OCI-LY1 (cell line): ENCODE measurements at regions not wholly inside any gene's neighbourhood (a gene's known extent, or its start where the extent isn't known, plus 50 kb on each side); places are given as distances from the start of the nearest gene placed in this dataset.

Source experiments
- H2AFZ ChIP-seq: fragments of 200-600 bp; sonication (generic), shearing (Covaris generic); 2 replicates; pipeline ENCODE4 v1.6.0; 2014; ENCODE audit warnings: antibody characterized with exemption, mild to moderate bottlenecking, low read length
- H3F3A ChIP-seq: fragments of 200-600 bp; sonication (generic), shearing (Covaris generic); 2 replicates; pipeline ENCODE4 v1.6.0; 2014; ENCODE audit warnings: mild to moderate bottlenecking, antibody characterized with exemption, low read length, moderate library complexity; ENCODE audit not compliant: insufficient read depth
- H3K27ac ChIP-seq: fragments of 200-600 bp; sonication (generic); 2 replicates; pipeline ENCODE4 v1.5.1; 2014; ENCODE audit warnings: low read length, mixed run types, mild to moderate bottlenecking, low read depth; ENCODE audit not compliant: poor library complexity, severe bottlenecking
- H3K27me3 ChIP-seq: fragments of 200-600 bp; sonication (generic); 2 replicates; pipeline ENCODE4 v1.6.0; 2014; ENCODE audit warnings: antibody characterized with exemption, mild to moderate bottlenecking, low read length, moderate library complexity; ENCODE audit not compliant: insufficient read depth
- H3K36me3 ChIP-seq: fragments of 200-600 bp; sonication (generic); 2 replicates; pipeline ENCODE4 v1.6.1; 2014; ENCODE audit warnings: mild to moderate bottlenecking, antibody characterized with exemption, low read length, moderate library complexity, mixed read lengths; ENCODE audit not compliant: insufficient read depth
- H3K4me1 ChIP-seq: fragments of 200-600 bp; sonication (generic); 2 replicates; pipeline ENCODE4 v1.5.1; 2014; ENCODE audit warnings: mild to moderate bottlenecking, low read length, moderate library complexity; ENCODE audit not compliant: insufficient read depth, severe bottlenecking
- H3K4me2 ChIP-seq: fragments of 200-600 bp; sonication (generic), shearing (Covaris generic); 2 replicates; pipeline ENCODE4 v1.6.1; 2014; ENCODE audit warnings: low read length
- H3K4me3 ChIP-seq: fragments of 200-600 bp; sonication (generic); 2 replicates; pipeline ENCODE4 v1.5.1; 2014; ENCODE audit warnings: low read length, low read depth, mild to moderate bottlenecking, mixed read lengths; ENCODE audit not compliant: poor library complexity, severe bottlenecking
- H3K79me2 ChIP-seq: fragments of 200-600 bp; shearing (Covaris generic); 2 replicates; pipeline ENCODE4 v1.6.1; 2016; ENCODE audit warnings: mixed run types, low read length, mixed read lengths; ENCODE audit not compliant: insufficient read depth
- H3K9ac ChIP-seq: fragments of 200-600 bp; sonication (generic), shearing (Covaris generic); 2 replicates; pipeline ENCODE4 v1.6.1; 2014; ENCODE audit warnings: mild to moderate bottlenecking, low read length, mixed read lengths
- H3K9me2 ChIP-seq: fragments of 200-600 bp; sonication (generic), shearing (Covaris generic); 2 replicates; pipeline ENCODE4 v1.6.1; 2014; ENCODE audit warnings: low read depth, mild to moderate bottlenecking, low read length, mixed read lengths
- H3K9me3 ChIP-seq: fragments of 200-600 bp; shearing (Covaris generic); 2 replicates; pipeline ENCODE4 v1.6.1; 2014; ENCODE audit warnings: low read length, mixed read lengths
- H4K20me1 ChIP-seq: fragments of 200-600 bp; sonication (generic), shearing (Covaris generic); 2 replicates; pipeline ENCODE4 v1.6.0; 2016; ENCODE audit warnings: mild to moderate bottlenecking, low read length; ENCODE audit not compliant: insufficient read depth
- CTCF ChIP-seq: fragments of 200-600 bp; sonication (generic), shearing (Covaris generic); IDR thresholded peaks from 2 replicates; pipeline ENCODE4 v1.5.1; 2017; ENCODE audit warnings: mild to moderate bottlenecking, antibody characterized with exemption, low read length, moderate library complexity, mixed read lengths
- EZH2 ChIP-seq: fragments of 200-600 bp; sonication (generic), shearing (Covaris generic); IDR thresholded peaks from 2 replicates; pipeline ENCODE4 v1.8.0; 2017; ENCODE audit warnings: borderline replicate concordance, mixed run types, mild to moderate bottlenecking, antibody characterized with exemption, low read length, moderate library complexity, mixed read lengths

GRCh38 chr2:51409920-51410319, 378.0 kb upstream of the NRXN1 start:
- H2AFZ ChIP-seq = no peak overlapping the region
- no peak overlapping the region for H3K4me3 ChIP-seq
- H3K79me2 ChIP-seq = no peaks in the 10 kb centered on the region
- no peaks in the 10 kb centered on the region for H3K36me3 ChIP-seq
- no peak overlapping the region for H3K27ac ChIP-seq
- no peaks in the 10 kb centered on the region for H4K20me1 ChIP-seq
- no peaks in the 10 kb centered on the region for H3K27me3 ChIP-seq
- no peak for TF ChIP-seq CTCF
- no peaks in the 10 kb centered on the region for H3K9me3 ChIP-seq
- no peak overlapping the region for H3K4me2 ChIP-seq
- no peaks in the 10 kb centered on the region for H3K4me1 ChIP-seq
- H3K9ac ChIP-seq = no peak overlapping the region
- H3K9me2 ChIP-seq = no peaks in the 10 kb centered on the region
- no peaks in the 10 kb centered on the region for H3F3A ChIP-seq

GRCh38 chr2:51404226-51404625, 372.3 kb upstream of the NRXN1 start:
- TF ChIP-seq EZH2 (no peak), CTCF (no peak)

GRCh38 chr2:51401546-51401945, 369.6 kb upstream of the NRXN1 start:
- Histone ChIP-seq H4K20me1 (no peaks in the 10 kb centered on the region), H2AFZ (no peak overlapping the region), H3K4me2 (no peak overlapping the region), H3K27ac (no peak overlapping the region), H3K9me3 (no peaks in the 10 kb centered on the region), H3K4me3 (no peak overlapping the region), H3K36me3 (no peaks in the 10 kb centered on the region), H3K79me2 (no peaks in the 10 kb centered on the region), H3F3A (no peaks in the 10 kb centered on the region), H3K4me1 (no peaks in the 10 kb centered on the region), H3K27me3 (no peaks in the 10 kb centered on the region), H3K9me2 (no peaks in the 10 kb centered on the region), H3K9ac (no peak overlapping the region)
- TF ChIP-seq EZH2 = no peak
- no peak for TF ChIP-seq CTCF

More at GRCh38 chr2:51404226-51404625, 372.3 kb upstream of the NRXN1 start:
- Histone ChIP-seq H3K9me3 (no peaks in the 10 kb centered on the region), H3F3A (no peaks in the 10 kb centered on the region), H3K27ac (no peak overlapping the region), H3K4me1 (no peaks in the 10 kb centered on the region), H3K4me2 (no peak overlapping the region), H3K4me3 (no peak overlapping the region), H3K79me2 (no peaks in the 10 kb centered on the region), H4K20me1 (no peaks in the 10 kb centered on the region), H3K27me3 (no peaks in the 10 kb centered on the region), H3K9me2 (no peaks in the 10 kb centered on the region), H3K36me3 (no peaks in the 10 kb centered on the region), H3K9ac (no peak overlapping the region), H2AFZ (no peak overlapping the region)
